WTC11 (cell line): ENCODE measurements at regions not wholly inside any gene's neighbourhood (a gene's known extent, or its start where the extent isn't known, plus 50 kb on each side); places are given as distances from the start of the nearest gene placed in this dataset.

ENCODE experiments used
- ATAC-seq: fragments of 200-7000 bp; cut with Tn5 transposase; 2 replicates; pipeline ENCODE4 v1.10.0; 2021; ENCODE audit warnings: mild to moderate bottlenecking, moderate library complexity
- CTCF ChIA-PET: fragments of 300-600 bp; sonication (Branson Sonifier 250); formaldehyde crosslinking; loops from one replicate; lab custom pipeline; 2021; ENCODE audit warnings: antibody characterized with exemption; lab: Charles Lee
- POLR2A ChIA-PET: fragments of 350-600 bp; sonication (Branson Sonifier 250); formaldehyde crosslinking; loops from one replicate; lab custom pipeline; 2021; ENCODE audit warnings: antibody characterized with exemption; lab: Charles Lee
- DNase-seq: peaks from one replicate; pipeline ENCODE4 v3.0.0; 2021; ENCODE audit warnings: low spot score
- H3K27ac Mint-ChIP-seq: 2 replicates; pipeline ENCODE4 v1.8.0; 2021; ENCODE audit warnings: mixed read lengths
- H3K27me3 Mint-ChIP-seq: 2 replicates; pipeline ENCODE4 v1.8.0; 2021; ENCODE audit warnings: low read depth, mild to moderate bottlenecking, moderate library complexity, mixed read lengths
- H3K36me3 Mint-ChIP-seq: 2 replicates; pipeline ENCODE4 v1.8.0; 2021; ENCODE audit warnings: mixed read lengths
- H3K4me1 Mint-ChIP-seq: 2 replicates; pipeline ENCODE4 v1.8.0; 2022; ENCODE audit warnings: mixed read lengths
- H3K4me3 Mint-ChIP-seq: 2 replicates; pipeline ENCODE4 v1.8.0; 2021; ENCODE audit warnings: mild to moderate bottlenecking, moderate library complexity, mixed read lengths
- H3K9me3 Mint-ChIP-seq: 2 replicates; pipeline ENCODE4 v1.8.0; 2021; ENCODE audit warnings: mixed read lengths
- GABPB1 ChIP-seq: sonication (generic); formaldehyde crosslinking; IDR thresholded peaks from 2 replicates; pipeline ENCODE4 v1.8.1; 2023; ENCODE audit warnings: mild to moderate bottlenecking, missing genetic modification reagents
- GTF2I ChIP-seq: fragments of 250-450 bp; sonication (Bioruptor Pico); conservative IDR thresholded peaks from 2 replicates; pipeline ENCODE4 v1.4.0; 2021; ENCODE audit warnings: mild to moderate bottlenecking
- MXD4 ChIP-seq: fragments of 250-450 bp; sonication (Bioruptor Pico); IDR thresholded peaks from 2 replicates; pipeline ENCODE4 v1.8.0; 2021; ENCODE audit warnings: mild to moderate bottlenecking, moderate library complexity, borderline replicate concordance
- NFE2L1 ChIP-seq: sonication (generic); formaldehyde crosslinking; IDR thresholded peaks from 2 replicates; pipeline ENCODE4 v1.8.1; 2023; ENCODE audit warnings: missing genetic modification reagents
- ZBTB21 ChIP-seq: sonication (generic); formaldehyde crosslinking; IDR thresholded peaks from 2 replicates; pipeline ENCODE4 v1.8.1; 2023; ENCODE audit warnings: mild to moderate bottlenecking, missing genetic modification reagents, borderline replicate concordance
- ZNF121 ChIP-seq: sonication (generic); formaldehyde crosslinking; IDR thresholded peaks from 2 replicates; pipeline ENCODE4 v1.8.0; 2023; ENCODE audit warnings: missing genetic modification reagents
- ZNF138 ChIP-seq: sonication (generic); formaldehyde crosslinking; conservative IDR thresholded peaks from 2 replicates; pipeline ENCODE4 v1.8.1; 2022; ENCODE audit warnings: mild to moderate bottlenecking, moderate library complexity, missing genetic modification reagents
- ZNF232 ChIP-seq: sonication (generic); formaldehyde crosslinking; IDR thresholded peaks from 2 replicates; pipeline ENCODE4 v1.8.0; 2022; ENCODE audit warnings: mild to moderate bottlenecking, missing genetic modification reagents
- ZNF263 ChIP-seq: sonication (generic); formaldehyde crosslinking; IDR thresholded peaks from 2 replicates; pipeline ENCODE4 v1.8.1; 2022; ENCODE audit warnings: low read depth, mild to moderate bottlenecking, moderate library complexity, missing genetic modification reagents
- ZNF317 ChIP-seq: sonication (generic); formaldehyde crosslinking; IDR thresholded peaks from 2 replicates; pipeline ENCODE4 v1.8.1; 2023; ENCODE audit warnings: low read depth, mild to moderate bottlenecking, moderate library complexity, missing genetic modification reagents, borderline replicate concordance
- TF ChIP-seq, protein P1 (sequence below): sonication (generic); formaldehyde crosslinking; IDR thresholded peaks from 2 replicates; pipeline ENCODE4 v1.8.1; 2023; ENCODE audit warnings: mild to moderate bottlenecking, missing genetic modification reagents
- TF ChIP-seq, protein P2 (sequence below): sonication (generic); formaldehyde crosslinking; IDR thresholded peaks from 2 replicates; pipeline ENCODE4 v1.8.1; 2022; ENCODE audit warnings: mild to moderate bottlenecking, missing genetic modification reagents, moderate library complexity, borderline replicate concordance
- TF ChIP-seq, protein P3 (sequence below): fragments of 250-450 bp; sonication (Bioruptor Pico); IDR thresholded peaks from 2 replicates; pipeline ENCODE4 v1.9.0; 2021; ENCODE audit warnings: mild to moderate bottlenecking
- TF ChIP-seq, protein P4 (sequence below): sonication (generic); formaldehyde crosslinking; IDR thresholded peaks from 2 replicates; pipeline ENCODE4 v1.8.0; 2023; ENCODE audit warnings: missing genetic modification reagents
- TF ChIP-seq, protein P5 (sequence below): fragments of 250-450 bp; sonication (Bioruptor Pico); IDR thresholded peaks from 2 replicates; pipeline ENCODE4 v1.9.0; 2021; ENCODE audit warnings: mild to moderate bottlenecking
- TF ChIP-seq, protein P6 (sequence below): sonication (generic); formaldehyde crosslinking; conservative IDR thresholded peaks from 2 replicates; pipeline ENCODE4 v1.8.1; 2023; ENCODE audit warnings: mild to moderate bottlenecking, low read depth, missing genetic modification reagents, moderate library complexity
- TF ChIP-seq, protein P7 (sequence below): sonication (generic); formaldehyde crosslinking; IDR thresholded peaks from 2 replicates; pipeline ENCODE4 v1.8.0; 2023; ENCODE audit warnings: mild to moderate bottlenecking, missing genetic modification reagents

DNA sequence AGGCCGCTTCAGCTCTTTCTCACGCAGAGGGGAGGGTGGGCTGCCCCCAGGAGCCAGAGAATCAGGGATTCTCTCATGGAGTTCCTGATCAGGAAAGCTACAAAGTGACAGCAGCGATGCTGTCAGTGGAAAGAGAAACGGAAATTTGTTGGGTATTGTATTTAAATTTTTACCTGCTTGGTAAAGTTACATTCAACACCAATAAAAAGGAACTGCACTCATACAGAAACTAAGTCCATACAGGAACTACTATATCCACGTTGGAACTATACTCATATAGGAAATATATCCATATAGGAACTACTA, 325.5 kb upstream of the IRX4 start (continued):
- TF ChIP-seq, protein P1, sequence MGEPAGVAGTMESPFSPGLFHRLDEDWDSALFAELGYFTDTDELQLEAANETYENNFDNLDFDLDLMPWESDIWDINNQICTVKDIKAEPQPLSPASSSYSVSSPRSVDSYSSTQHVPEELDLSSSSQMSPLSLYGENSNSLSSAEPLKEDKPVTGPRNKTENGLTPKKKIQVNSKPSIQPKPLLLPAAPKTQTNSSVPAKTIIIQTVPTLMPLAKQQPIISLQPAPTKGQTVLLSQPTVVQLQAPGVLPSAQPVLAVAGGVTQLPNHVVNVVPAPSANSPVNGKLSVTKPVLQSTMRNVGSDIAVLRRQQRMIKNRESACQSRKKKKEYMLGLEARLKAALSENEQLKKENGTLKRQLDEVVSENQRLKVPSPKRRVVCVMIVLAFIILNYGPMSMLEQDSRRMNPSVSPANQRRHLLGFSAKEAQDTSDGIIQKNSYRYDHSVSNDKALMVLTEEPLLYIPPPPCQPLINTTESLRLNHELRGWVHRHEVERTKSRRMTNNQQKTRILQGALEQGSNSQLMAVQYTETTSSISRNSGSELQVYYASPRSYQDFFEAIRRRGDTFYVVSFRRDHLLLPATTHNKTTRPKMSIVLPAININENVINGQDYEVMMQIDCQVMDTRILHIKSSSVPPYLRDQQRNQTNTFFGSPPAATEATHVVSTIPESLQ (CRISPR knock-in tag) = no peak

DNA sequence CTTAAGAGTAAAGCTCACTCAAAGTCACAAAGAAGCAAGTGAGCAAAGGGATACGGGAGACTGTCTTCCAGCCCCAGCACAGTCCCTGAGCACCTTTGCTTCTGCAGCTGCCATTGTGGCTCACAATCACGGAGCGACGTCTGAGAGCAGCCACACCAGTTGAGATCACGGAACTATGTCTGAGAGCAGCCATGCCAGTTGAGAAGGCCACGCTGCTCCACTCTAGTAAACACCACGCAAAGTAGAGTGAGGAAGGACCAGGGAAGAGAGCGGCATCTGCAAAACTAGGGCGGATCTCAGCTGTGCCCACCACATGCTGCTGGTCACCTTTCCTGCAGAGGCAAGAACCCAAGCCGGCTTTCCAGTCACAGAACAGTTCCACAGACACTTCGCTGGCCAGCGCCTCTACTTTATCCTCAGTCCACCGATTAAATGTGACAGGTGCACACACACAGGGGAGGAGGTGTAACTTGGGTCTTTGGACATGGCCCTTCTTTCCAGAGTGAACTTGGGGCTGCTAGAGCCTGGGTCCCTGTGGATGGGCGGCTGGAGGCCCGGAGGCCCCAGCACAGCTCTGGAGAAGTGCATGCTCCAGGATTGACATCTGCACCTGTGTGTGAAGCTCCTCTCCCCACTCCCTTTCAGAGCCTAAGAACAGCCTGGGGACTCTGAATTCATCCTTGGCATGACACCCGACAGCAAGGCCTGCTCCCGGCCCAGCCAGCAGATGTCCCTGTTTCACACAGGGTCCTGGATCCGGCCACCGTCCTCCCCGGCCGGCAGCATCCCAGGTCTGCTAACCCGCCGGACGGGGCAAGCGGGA, 324.9 kb upstream of the IRX4 start:
- Mint-ChIP-seq H3K27me3 (no peaks in the 10 kb centered on the region), H3K4me3 (no peak overlapping the region), H3K9me3 (no peaks in the 10 kb centered on the region), H3K27ac (no peak overlapping the region), H3K36me3 (no peaks in the 10 kb centered on the region), H3K4me1 (peaks cover 23% of the 10 kb centered on the region)
- CTCF ChIA-PET = interaction anchor here (0.6 to 1.2 kb wide), 9 partner anchors 13 to 235 kb away, joined by 3 to 4 read pairs (median 3); no protein-coding TSS in a partner anchor
- peak; percentile 97 for ATAC-seq
- POLR2A ChIA-PET = no interaction called here
- DNase-seq = peak; percentile 82
- no peak for TF ChIP-seq ZNF232 (CRISPR knock-in tag)
- TF ChIP-seq ZNF138 (CRISPR knock-in tag) = no peak
- no peak for TF ChIP-seq ZBTB21 (CRISPR knock-in tag)
- 0 out of 2 replicates have a peak, but pooled peaks have one; percentile 17 for TF ChIP-seq ZNF121 (CRISPR knock-in tag)
- peak; percentile 69 for TF ChIP-seq ZNF263 (CRISPR knock-in tag)
- TF ChIP-seq GTF2I (CRISPR knock-in tag) = no peak
- TF ChIP-seq, protein P2, sequence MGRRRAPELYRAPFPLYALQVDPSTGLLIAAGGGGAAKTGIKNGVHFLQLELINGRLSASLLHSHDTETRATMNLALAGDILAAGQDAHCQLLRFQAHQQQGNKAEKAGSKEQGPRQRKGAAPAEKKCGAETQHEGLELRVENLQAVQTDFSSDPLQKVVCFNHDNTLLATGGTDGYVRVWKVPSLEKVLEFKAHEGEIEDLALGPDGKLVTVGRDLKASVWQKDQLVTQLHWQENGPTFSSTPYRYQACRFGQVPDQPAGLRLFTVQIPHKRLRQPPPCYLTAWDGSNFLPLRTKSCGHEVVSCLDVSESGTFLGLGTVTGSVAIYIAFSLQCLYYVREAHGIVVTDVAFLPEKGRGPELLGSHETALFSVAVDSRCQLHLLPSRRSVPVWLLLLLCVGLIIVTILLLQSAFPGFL = no peak
- TF ChIP-seq NFE2L1 = no peak
- TF ChIP-seq, protein P1 (CRISPR knock-in tag) = no peak
- no peak for TF ChIP-seq ZNF317 (CRISPR knock-in tag)

DNA sequence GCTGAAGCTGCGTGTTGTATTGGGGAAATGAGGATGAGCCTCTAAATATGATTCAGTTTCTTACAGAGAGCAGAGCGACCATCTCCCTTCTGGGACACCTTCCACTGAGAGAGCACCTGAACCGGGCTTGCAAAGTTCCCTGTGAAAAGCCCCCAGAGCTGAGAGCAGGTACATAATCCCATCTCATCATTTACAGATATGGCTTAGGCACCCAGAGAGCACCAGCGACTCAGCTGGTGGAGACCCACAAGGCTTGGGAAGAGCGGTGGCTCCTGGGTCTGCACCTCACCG, 324.3 kb upstream of the IRX4 start:
- H3K27me3 Mint-ChIP-seq = no peaks in the 10 kb centered on the region
- no peak overlapping the region for H3K4me3 Mint-ChIP-seq
- POLR2A ChIA-PET = interaction anchor here (0.7 kb wide), 1 partner anchor 53 kb away, joined by 3 read pairs; no protein-coding TSS in a partner anchor
- DNase-seq (no peak), ATAC-seq (no peak)
- CTCF ChIA-PET = interaction anchor here (1.0 kb wide), 1 partner anchor 70 kb away, joined by 4 read pairs; no protein-coding TSS in a partner anchor
- no peak overlapping the region for H3K27ac Mint-ChIP-seq
- peaks cover 23% of the 10 kb centered on the region for H3K4me1 Mint-ChIP-seq
- no peaks in the 10 kb centered on the region for H3K36me3 Mint-ChIP-seq
- H3K9me3 Mint-ChIP-seq = no peaks in the 10 kb centered on the region
- TF ChIP-seq, protein P3, sequence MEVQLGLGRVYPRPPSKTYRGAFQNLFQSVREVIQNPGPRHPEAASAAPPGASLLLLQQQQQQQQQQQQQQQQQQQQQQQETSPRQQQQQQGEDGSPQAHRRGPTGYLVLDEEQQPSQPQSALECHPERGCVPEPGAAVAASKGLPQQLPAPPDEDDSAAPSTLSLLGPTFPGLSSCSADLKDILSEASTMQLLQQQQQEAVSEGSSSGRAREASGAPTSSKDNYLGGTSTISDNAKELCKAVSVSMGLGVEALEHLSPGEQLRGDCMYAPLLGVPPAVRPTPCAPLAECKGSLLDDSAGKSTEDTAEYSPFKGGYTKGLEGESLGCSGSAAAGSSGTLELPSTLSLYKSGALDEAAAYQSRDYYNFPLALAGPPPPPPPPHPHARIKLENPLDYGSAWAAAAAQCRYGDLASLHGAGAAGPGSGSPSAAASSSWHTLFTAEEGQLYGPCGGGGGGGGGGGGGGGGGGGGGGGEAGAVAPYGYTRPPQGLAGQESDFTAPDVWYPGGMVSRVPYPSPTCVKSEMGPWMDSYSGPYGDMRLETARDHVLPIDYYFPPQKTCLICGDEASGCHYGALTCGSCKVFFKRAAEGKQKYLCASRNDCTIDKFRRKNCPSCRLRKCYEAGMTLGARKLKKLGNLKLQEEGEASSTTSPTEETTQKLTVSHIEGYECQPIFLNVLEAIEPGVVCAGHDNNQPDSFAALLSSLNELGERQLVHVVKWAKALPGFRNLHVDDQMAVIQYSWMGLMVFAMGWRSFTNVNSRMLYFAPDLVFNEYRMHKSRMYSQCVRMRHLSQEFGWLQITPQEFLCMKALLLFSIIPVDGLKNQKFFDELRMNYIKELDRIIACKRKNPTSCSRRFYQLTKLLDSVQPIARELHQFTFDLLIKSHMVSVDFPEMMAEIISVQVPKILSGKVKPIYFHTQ = no peak
- TF ChIP-seq, protein P4, sequence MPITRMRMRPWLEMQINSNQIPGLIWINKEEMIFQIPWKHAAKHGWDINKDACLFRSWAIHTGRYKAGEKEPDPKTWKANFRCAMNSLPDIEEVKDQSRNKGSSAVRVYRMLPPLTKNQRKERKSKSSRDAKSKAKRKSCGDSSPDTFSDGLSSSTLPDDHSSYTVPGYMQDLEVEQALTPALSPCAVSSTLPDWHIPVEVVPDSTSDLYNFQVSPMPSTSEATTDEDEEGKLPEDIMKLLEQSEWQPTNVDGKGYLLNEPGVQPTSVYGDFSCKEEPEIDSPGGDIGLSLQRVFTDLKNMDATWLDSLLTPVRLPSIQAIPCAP (CRISPR knock-in tag) = no peak
- TF ChIP-seq MXD4 = no peak
- TF ChIP-seq, protein P5, sequence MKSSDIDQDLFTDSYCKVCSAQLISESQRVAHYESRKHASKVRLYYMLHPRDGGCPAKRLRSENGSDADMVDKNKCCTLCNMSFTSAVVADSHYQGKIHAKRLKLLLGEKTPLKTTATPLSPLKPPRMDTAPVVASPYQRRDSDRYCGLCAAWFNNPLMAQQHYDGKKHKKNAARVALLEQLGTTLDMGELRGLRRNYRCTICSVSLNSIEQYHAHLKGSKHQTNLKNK (CRISPR knock-in tag) = no peak
- TF ChIP-seq GABPB1 (CRISPR knock-in tag) = no peak
- TF ChIP-seq, protein P6, sequence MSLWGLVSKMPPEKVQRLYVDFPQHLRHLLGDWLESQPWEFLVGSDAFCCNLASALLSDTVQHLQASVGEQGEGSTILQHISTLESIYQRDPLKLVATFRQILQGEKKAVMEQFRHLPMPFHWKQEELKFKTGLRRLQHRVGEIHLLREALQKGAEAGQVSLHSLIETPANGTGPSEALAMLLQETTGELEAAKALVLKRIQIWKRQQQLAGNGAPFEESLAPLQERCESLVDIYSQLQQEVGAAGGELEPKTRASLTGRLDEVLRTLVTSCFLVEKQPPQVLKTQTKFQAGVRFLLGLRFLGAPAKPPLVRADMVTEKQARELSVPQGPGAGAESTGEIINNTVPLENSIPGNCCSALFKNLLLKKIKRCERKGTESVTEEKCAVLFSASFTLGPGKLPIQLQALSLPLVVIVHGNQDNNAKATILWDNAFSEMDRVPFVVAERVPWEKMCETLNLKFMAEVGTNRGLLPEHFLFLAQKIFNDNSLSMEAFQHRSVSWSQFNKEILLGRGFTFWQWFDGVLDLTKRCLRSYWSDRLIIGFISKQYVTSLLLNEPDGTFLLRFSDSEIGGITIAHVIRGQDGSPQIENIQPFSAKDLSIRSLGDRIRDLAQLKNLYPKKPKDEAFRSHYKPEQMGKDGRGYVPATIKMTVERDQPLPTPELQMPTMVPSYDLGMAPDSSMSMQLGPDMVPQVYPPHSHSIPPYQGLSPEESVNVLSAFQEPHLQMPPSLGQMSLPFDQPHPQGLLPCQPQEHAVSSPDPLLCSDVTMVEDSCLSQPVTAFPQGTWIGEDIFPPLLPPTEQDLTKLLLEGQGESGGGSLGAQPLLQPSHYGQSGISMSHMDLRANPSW (CRISPR knock-in tag) = no peak
- TF ChIP-seq, protein P7, sequence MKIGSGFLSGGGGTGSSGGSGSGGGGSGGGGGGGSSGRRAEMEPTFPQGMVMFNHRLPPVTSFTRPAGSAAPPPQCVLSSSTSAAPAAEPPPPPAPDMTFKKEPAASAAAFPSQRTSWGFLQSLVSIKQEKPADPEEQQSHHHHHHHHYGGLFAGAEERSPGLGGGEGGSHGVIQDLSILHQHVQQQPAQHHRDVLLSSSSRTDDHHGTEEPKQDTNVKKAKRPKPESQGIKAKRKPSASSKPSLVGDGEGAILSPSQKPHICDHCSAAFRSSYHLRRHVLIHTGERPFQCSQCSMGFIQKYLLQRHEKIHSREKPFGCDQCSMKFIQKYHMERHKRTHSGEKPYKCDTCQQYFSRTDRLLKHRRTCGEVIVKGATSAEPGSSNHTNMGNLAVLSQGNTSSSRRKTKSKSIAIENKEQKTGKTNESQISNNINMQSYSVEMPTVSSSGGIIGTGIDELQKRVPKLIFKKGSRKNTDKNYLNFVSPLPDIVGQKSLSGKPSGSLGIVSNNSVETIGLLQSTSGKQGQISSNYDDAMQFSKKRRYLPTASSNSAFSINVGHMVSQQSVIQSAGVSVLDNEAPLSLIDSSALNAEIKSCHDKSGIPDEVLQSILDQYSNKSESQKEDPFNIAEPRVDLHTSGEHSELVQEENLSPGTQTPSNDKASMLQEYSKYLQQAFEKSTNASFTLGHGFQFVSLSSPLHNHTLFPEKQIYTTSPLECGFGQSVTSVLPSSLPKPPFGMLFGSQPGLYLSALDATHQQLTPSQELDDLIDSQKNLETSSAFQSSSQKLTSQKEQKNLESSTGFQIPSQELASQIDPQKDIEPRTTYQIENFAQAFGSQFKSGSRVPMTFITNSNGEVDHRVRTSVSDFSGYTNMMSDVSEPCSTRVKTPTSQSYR (CRISPR knock-in tag) = no peak
